ENCODE measurements at regions not wholly inside any gene's neighbourhood (a gene's known extent, or its start where the extent isn't known, plus 50 kb on each side); places are given as distances from the start of the nearest gene placed in this dataset.
A peak's percentile ranks its signal among the peaks of the same experiment; 100 is the strongest.

DNA sequence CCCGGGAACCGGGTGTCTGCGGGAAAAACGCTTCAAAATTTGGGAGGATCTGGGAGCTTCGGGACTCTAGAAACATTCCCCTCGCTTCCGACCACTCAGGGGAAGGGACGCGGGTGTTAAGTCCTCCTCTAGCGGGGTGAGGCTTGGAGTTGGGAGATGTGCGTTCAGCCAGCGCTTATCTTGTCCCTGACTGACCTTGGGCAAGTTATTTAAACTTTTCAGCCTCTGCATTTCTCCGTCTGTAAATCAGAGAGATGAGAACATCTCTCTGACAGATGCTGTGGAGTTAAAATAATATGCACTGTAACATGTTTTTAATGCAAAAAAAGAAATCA is 76.9 kb upstream of the ANO4 start:
- no peak for ATAC-seq
- Histone ChIP-seq H3K36me3 (no peaks in the 10 kb centered on the region), H3K4me3 (peak overlapping the region in 1 of 2 donors; percentile 45), H3K27me3 (peaks cover 70% of the 10 kb centered on the region), H3K9me3 (no peaks in the 10 kb centered on the region), H3K4me1 (peaks cover 0 to 11% (median 0%) of the 10 kb centered on the region in 3 donors), H3K27ac (no peak overlapping the region)
- WGBS, 2 donors (ENCODE audit: low coverage in 1 of 2), result 3 to 4% methylated on average over 5 to 7 of the region's 13 CpGs
- TF ChIP-seq CTCF (IDR thresholded peaks at IDR 0.05) (no peak), POLR2AphosphoS5 (IDR thresholded peaks at IDR 0.05) (no peak), EP300 (IDR thresholded peaks at IDR 0.05) (no peak), POLR2A (IDR thresholded peaks at IDR 0.05) (no peak)

DNA sequence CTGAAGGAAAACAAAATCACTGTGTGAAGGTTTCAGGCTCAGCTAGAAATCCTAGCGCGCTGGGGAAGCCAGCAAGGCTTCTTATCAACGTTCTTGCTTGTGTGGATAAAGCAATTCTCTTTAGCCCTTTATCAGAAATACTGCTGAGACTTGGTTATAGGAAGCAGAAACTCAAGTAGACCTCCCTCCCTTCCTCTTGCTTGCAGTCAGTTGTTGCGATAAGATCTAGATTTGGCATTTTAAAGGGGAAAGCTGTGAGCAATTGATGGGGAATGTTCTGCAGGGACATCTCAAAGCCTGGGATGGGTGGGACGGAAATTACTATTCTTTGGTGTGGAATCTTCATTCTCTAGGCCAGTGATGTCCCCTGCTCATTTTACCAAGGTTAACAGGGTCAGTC is 76.4 kb upstream of the ANO4 start:
- no peak for TF ChIP-seq CTCF (IDR thresholded peaks at IDR 0.05)
- TF ChIP-seq POLR2AphosphoS5 (IDR thresholded peaks at IDR 0.05), result no peak
- no peak for TF ChIP-seq EP300 (IDR thresholded peaks at IDR 0.05)
- no peak overlapping the region for H3K27ac ChIP-seq
- 18 to 37% methylated on average over 4 of the region's 5 CpGs for WGBS, 2 donors (ENCODE audit: low coverage in 1 of 2)
- H3K27me3 ChIP-seq, result peaks cover 72% of the 10 kb centered on the region
- H3K9me3 ChIP-seq, result no peaks in the 10 kb centered on the region
- H3K36me3 ChIP-seq, result no peaks in the 10 kb centered on the region
- H3K4me3 ChIP-seq, result no peak overlapping the region
- H3K4me1 ChIP-seq, result peaks cover 0 to 11% (median 0%) of the 10 kb centered on the region in 3 donors
- ATAC-seq, result no peak

DNA sequence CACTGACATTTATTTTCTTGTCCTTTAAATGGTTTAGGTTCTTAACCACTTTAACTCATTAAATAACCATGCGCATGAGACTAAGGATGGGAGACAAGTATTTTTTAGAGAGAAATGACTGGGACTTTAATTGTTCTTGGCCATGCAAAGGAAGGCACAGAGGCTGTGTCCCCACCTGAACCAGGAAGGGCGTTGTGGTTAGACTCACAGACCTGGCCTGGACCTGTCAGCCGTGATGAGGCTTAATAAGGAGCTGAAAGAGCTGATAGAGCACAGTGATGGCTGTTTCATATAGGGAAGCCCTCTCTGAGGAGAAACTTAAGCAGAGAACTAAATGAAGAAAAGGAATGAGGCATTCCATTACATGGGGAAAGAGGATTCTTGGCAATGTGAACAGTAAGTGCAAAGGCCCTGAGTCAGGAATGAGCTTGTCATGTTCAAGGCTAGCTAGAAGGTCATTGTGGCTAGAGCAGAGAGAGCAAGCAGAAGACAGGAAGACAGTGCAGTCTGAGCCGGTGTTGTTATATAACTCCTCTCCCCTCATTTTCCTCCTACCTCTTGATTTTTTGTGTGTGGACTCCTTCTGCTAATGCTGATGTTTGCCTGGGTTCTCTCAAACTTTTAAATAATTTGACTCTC is 74.4 kb upstream of the ANO4 start:
- H3K27me3 ChIP-seq, result peaks cover 64% of the 10 kb centered on the region
- H3K27ac ChIP-seq, result no peak overlapping the region
- H3K4me1 ChIP-seq, result peaks cover 0 to 11% (median 0%) of the 10 kb centered on the region in 3 donors
- H3K4me3 ChIP-seq, result no peak overlapping the region
- TF ChIP-seq CTCF (IDR thresholded peaks at IDR 0.05) (no peak), EP300 (IDR thresholded peaks at IDR 0.05) (no peak), POLR2A (IDR thresholded peaks at IDR 0.05) (no peak), POLR2AphosphoS5 (IDR thresholded peaks at IDR 0.05) (no peak)
- H3K9me3 ChIP-seq, result no peaks in the 10 kb centered on the region
- 76 to 95% methylated on average over 4 of the region's 4 CpGs for WGBS, 2 donors (ENCODE audit: low coverage in 1 of 2)
- H3K36me3 ChIP-seq, result no peaks in the 10 kb centered on the region
- no peak for ATAC-seq

- Histone ChIP-seq H3K4me1 (peaks cover 0 to 11% (median 0%) of the 10 kb centered on the region in 3 donors), H3K27ac (no peak overlapping the region), H3K4me3 (no peak overlapping the region), H3K27me3 (peaks cover 53% of the 10 kb centered on the region), H3K36me3 (no peaks in the 10 kb centered on the region), H3K9me3 (no peaks in the 10 kb centered on the region)
- no peak for ATAC-seq
- TF ChIP-seq POLR2A (IDR thresholded peaks at IDR 0.05) (no peak), POLR2AphosphoS5 (IDR thresholded peaks at IDR 0.05) (no peak), EP300 (IDR thresholded peaks at IDR 0.05) (no peak), CTCF (IDR thresholded peaks at IDR 0.05) (no peak)
- WGBS, 2 donors (ENCODE audit: low coverage in 1 of 2), result 61% methylated on average over 2 of the region's 2 CpGs; no CpG with 5 or more reads in 1 of the 2 donors
These were observed 73.4 kb upstream of the ANO4 start for GRCh38 chr12:100721169-100721568.

DNA sequence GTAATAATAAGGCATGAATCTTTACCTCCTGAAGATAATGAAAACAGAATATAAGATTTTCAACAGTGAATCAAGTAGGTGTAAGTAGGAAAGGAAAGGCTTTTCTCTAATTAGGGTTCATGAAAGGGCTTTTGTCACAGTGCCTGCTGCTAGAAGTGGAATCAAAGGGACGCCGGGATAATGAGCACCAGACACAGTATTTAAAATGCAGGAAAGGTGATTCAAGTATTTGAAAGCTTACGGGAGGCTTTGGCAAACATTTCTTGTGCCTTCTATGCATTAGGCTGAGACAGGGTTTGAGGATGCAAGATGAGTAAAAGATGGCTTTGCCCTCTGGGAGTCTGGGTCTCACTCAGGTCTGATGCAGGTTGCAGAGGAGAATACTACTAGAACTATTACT is 70.5 kb upstream of the ANO4 start:
- TF ChIP-seq CTCF (IDR thresholded peaks at IDR 0.05) (no peak), POLR2AphosphoS5 (IDR thresholded peaks at IDR 0.05) (no peak), EP300 (IDR thresholded peaks at IDR 0.05) (no peak), POLR2A (IDR thresholded peaks at IDR 0.05) (no peak)
- Histone ChIP-seq H3K36me3 (no peaks in the 10 kb centered on the region), H3K27ac (no peak overlapping the region), H3K4me1 (no peaks in the 10 kb centered on the region), H3K9me3 (no peaks in the 10 kb centered on the region), H3K27me3 (peaks cover 24% of the 10 kb centered on the region), H3K4me3 (no peak overlapping the region)
- no peak for ATAC-seq
- WGBS, 2 donors (ENCODE audit: low coverage in 1 of 2), result 75 to 80% methylated on average over 3 of the region's 3 CpGs

Data from gastroesophageal sphincter (tissue), 4 donors.